B cell (primary cell): ENCODE measurements at regions not wholly inside any gene's neighbourhood (a gene's known extent, or its start where the extent isn't known, plus 50 kb on each side); places are given as distances from the start of the nearest gene placed in this dataset.

ENCODE experiments used
- ATAC-seq: fragments of 200-7000 bp; cut with Tn5 transposase; one replicate; pipeline ENCODE4 v1.10.0; 2021; ENCODE audit warnings: low read depth, mild to moderate bottlenecking, moderate number of reproducible peaks, moderate library complexity
- CTCF ChIA-PET: fragments of 350-600 bp; sonication (Branson Sonifier 250); formaldehyde crosslinking; loops from one replicate; lab custom pipeline; 2021; ENCODE audit warnings: antibody characterized with exemption, inconsistent platforms; lab: Charles Lee
- POLR2A ChIA-PET: fragments of 350-600 bp; sonication (Branson Sonifier 250); formaldehyde crosslinking; loops from one replicate; lab custom pipeline; 2021; ENCODE audit warnings: antibody characterized with exemption; lab: Charles Lee
- DNase-seq: peaks from one replicate; pipeline ENCODE4 v3.0.0; 2013
- H2AFZ ChIP-seq: 2 replicates; pipeline ENCODE4 v1.6.1; 2012; ENCODE audit warnings: mild to moderate bottlenecking, low read depth, low read length; ENCODE audit not compliant: insufficient read depth, poor library complexity, severe bottlenecking
- H3K27ac ChIP-seq, 2 donors: 1 replicate in 1 of 2; 2 replicates in 1 of 2; pipeline ENCODE4 v1.5.1; 2012 to 2013; ENCODE audit warnings: low read length in 2 of 2, mild to moderate bottlenecking in 2 of 2, moderate library complexity in 1 of 2
- H3K27me3 ChIP-seq, 4 experiments: fragments of 200-600 bp in 1 of 4; sonication (generic) in 1 of 4; replicated peaks in 1 of 4; 1 replicate in 2 of 4; 2 replicates in 2 of 4; pipeline versions ENCODE4 v1.6.1 to v1.7.0; 2013 to 2016; ENCODE audit warnings: low read length in 3 of 4, mild to moderate bottlenecking in 2 of 4, mixed read lengths in 1 of 4, moderate library complexity in 1 of 4; ENCODE audit not compliant: insufficient read depth in 4 of 4, control insufficient read depth in 3 of 4; ENCODE audit errors: control extremely low read depth in 1 of 4
- H3K36me3 ChIP-seq, 2 experiments: replicated peaks in 1 of 2; 1 replicate in 1 of 2; 2 replicates in 1 of 2; pipeline versions ENCODE4 v1.6.1 to v1.7.1; 2013; ENCODE audit warnings: low read length in 1 of 2; ENCODE audit not compliant: insufficient read depth in 2 of 2, control insufficient read depth in 1 of 2; ENCODE audit errors: control extremely low read depth in 1 of 2, extremely low read depth in 1 of 2
- H3K4me1 ChIP-seq, 2 donors: fragments of 200-600 bp in 1 of 2; sonication (generic) in 1 of 2; 1 replicate in 1 of 2; 2 replicates in 1 of 2; pipeline versions ENCODE4 v1.5.1 to v1.6.1; 2013 to 2017; ENCODE audit warnings: low read length in 2 of 2; ENCODE audit not compliant: control insufficient read depth in 2 of 2, insufficient read depth in 2 of 2
- H3K4me2 ChIP-seq: replicated peaks from 2 replicates; pipeline ENCODE3; 2012; ENCODE audit warnings: mild to moderate bottlenecking, low read depth, low read length; ENCODE audit not compliant: poor library complexity, severe bottlenecking
- H3K4me3 ChIP-seq, 5 experiments: fragments of 200-600 bp in 1 of 5; sonication (generic) in 1 of 5; 1 replicate in 3 of 5; 2 replicates in 2 of 5; pipeline versions ENCODE4 v1.5.1 to v1.7.0; 2011 to 2016; ENCODE audit warnings: low read length in 4 of 5, mild to moderate bottlenecking in 4 of 5, low read depth in 2 of 5, control low read depth in 1 of 5, moderate library complexity in 1 of 5; ENCODE audit not compliant: insufficient read depth in 1 of 5; ENCODE audit errors: control extremely low read depth in 1 of 5, extremely low read depth in 1 of 5
- H3K79me2 ChIP-seq: fragments of 200-600 bp; sonication (generic); one replicate; pipeline ENCODE4 v1.6.0; 2016; ENCODE audit warnings: low read length; ENCODE audit not compliant: control insufficient read depth, insufficient read depth
- H3K9ac ChIP-seq: fragments of 200-600 bp; sonication (generic); 2 replicates; pipeline ENCODE4 v1.6.1; 2017; ENCODE audit warnings: mild to moderate bottlenecking, low read length, moderate library complexity
- H3K9me3 ChIP-seq, 3 donors: one replicate each; pipeline versions ENCODE4 v1.6.1 to v1.7.1; 2013; ENCODE audit warnings: low read length in 2 of 3; ENCODE audit not compliant: control insufficient read depth in 2 of 3, insufficient read depth in 1 of 3; ENCODE audit errors: control extremely low read depth in 1 of 3
- H4K20me1 ChIP-seq: 2 replicates; pipeline ENCODE4 v1.6.0; 2012; ENCODE audit warnings: mild to moderate bottlenecking, low read length; ENCODE audit not compliant: insufficient read depth, control insufficient read depth, poor library complexity, severe bottlenecking
- H3K27ac Mint-ChIP-seq: one replicate; pipeline ENCODE4 v1.8.0; 2021; ENCODE audit warnings: mixed read lengths
- H3K27me3 Mint-ChIP-seq: one replicate; pipeline ENCODE4 v1.8.0; 2021; ENCODE audit warnings: mixed read lengths
- H3K4me1 Mint-ChIP-seq: one replicate; pipeline ENCODE4 v1.8.0; 2021; ENCODE audit warnings: mixed read lengths
- H3K4me3 Mint-ChIP-seq: one replicate; pipeline ENCODE4 v1.8.0; 2021; ENCODE audit warnings: mixed read lengths
- H3K9me3 Mint-ChIP-seq: one replicate; pipeline ENCODE4 v1.8.0; 2022; ENCODE audit warnings: mixed read lengths; ENCODE audit not compliant: insufficient read depth
- EZH2 ChIP-seq: IDR thresholded peaks from 2 replicates; pipeline ENCODE4 v1.6.1; 2012; ENCODE audit warnings: borderline replicate concordance, low read depth, mild to moderate bottlenecking, moderate library complexity, low read length; ENCODE audit not compliant: insufficient read depth, poor library complexity, severe bottlenecking
- WGBS: methylation state at CpG from one replicate; pipeline ENCODE4 v1.1.5; 2013; ENCODE audit warnings: missing lambda C conversion rate; ENCODE audit not compliant: insufficient coverage; 5-methylcytosine and 5-hydroxymethylcytosine counted together
- intact Hi-C: fragments of 100-400 bp; cut with micrococcal nuclease; formaldehyde crosslinking; loops from one replicate; pipeline ENCODE4 v1.10.0; 2022
- TF ChIP-seq, protein P1 (sequence below): fragments of 200-600 bp; IDR thresholded peaks from one replicate; pipeline ENCODE4 v1.8.0; 2022; ENCODE audit warnings: antibody characterized with exemption, mild to moderate bottlenecking

- H3K9me3 ChIP-seq = no peaks in the 10 kb centered on the region
- no peak overlapping the region for H3K4me3 Mint-ChIP-seq
- intact Hi-C loops = no loop called here
- no peak for ATAC-seq
- H3K9me3 Mint-ChIP-seq = no peaks in the 10 kb centered on the region
- no peaks in the 10 kb centered on the region for H3K36me3 ChIP-seq
- ChIA-PET POLR2A (no interaction called here), CTCF (interaction anchor here (1.5 kb wide), 1 partner anchor 15 kb away, joined by 3 read pairs; no protein-coding TSS in a partner anchor)
- TF ChIP-seq, protein P1, sequence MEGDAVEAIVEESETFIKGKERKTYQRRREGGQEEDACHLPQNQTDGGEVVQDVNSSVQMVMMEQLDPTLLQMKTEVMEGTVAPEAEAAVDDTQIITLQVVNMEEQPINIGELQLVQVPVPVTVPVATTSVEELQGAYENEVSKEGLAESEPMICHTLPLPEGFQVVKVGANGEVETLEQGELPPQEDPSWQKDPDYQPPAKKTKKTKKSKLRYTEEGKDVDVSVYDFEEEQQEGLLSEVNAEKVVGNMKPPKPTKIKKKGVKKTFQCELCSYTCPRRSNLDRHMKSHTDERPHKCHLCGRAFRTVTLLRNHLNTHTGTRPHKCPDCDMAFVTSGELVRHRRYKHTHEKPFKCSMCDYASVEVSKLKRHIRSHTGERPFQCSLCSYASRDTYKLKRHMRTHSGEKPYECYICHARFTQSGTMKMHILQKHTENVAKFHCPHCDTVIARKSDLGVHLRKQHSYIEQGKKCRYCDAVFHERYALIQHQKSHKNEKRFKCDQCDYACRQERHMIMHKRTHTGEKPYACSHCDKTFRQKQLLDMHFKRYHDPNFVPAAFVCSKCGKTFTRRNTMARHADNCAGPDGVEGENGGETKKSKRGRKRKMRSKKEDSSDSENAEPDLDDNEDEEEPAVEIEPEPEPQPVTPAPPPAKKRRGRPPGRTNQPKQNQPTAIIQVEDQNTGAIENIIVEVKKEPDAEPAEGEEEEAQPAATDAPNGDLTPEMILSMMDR = no peak
- TF ChIP-seq EZH2 = no peak
- DNase-seq = no peak
- WGBS = 100% methylated on average over 1 of the region's 13 CpGs
- H3K27me3 Mint-ChIP-seq = no peaks in the 10 kb centered on the region
- no peak overlapping the region for H3K9ac ChIP-seq
- no peak overlapping the region for H2AFZ ChIP-seq
- H4K20me1 ChIP-seq = no peaks in the 10 kb centered on the region
- no peak overlapping the region for H3K27ac Mint-ChIP-seq
- no peak overlapping the region for H3K4me3 ChIP-seq
- H3K27me3 ChIP-seq = no peaks in the 10 kb centered on the region
- no peaks in the 10 kb centered on the region for H3K79me2 ChIP-seq
- no peaks in the 10 kb centered on the region for H3K4me1 Mint-ChIP-seq
- H3K27ac ChIP-seq = no peak overlapping the region
- H3K4me1 ChIP-seq = no peaks in the 10 kb centered on the region
- no peak overlapping the region for H3K4me2 ChIP-seq
Observed at GRCh38 chr9:107409581-107410389, 79.8 kb downstream of the KLF4 start.

DNA sequence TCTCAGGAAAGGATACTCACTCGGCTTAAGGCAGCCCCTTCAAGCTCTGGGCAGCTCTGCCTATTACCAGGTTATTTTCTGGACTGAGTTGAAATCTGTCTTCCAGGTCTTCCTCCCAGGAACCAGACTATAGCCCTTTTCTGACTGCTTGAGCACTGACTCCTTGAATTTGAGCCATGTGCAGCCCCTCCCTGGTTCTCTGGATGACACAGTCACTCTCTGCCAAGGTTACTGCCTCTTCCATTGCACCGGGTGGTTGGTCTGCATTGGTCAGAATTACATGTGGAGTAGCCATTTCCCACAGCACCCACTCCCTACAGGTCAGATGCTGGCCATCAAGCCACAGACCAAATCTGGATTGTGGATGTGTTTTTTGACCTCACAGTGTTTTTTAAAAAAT lies 81.9 kb downstream of the KLF4 start:
- POLR2A ChIA-PET = no interaction called here
- no peak overlapping the region for H3K27ac Mint-ChIP-seq
- no peak overlapping the region for H2AFZ ChIP-seq
- H3K4me3 Mint-ChIP-seq = no peak overlapping the region
- H4K20me1 ChIP-seq = no peaks in the 10 kb centered on the region
- H3K9me3 ChIP-seq = no peaks in the 10 kb centered on the region
- no peak overlapping the region for H3K4me2 ChIP-seq
- H3K4me1 ChIP-seq = no peaks in the 10 kb centered on the region
- peaks cover 4% of the 10 kb centered on the region for H3K27me3 Mint-ChIP-seq
- no peaks in the 10 kb centered on the region for H3K4me1 Mint-ChIP-seq
- 83% methylated on average over 1 of the region's 2 CpGs for WGBS
- H3K9ac ChIP-seq = no peak overlapping the region
- H3K27me3 ChIP-seq = no peaks in the 10 kb centered on the region
- no peak overlapping the region for H3K4me3 ChIP-seq
- no peaks in the 10 kb centered on the region for H3K79me2 ChIP-seq
- intact Hi-C loops = no loop called here
- no peaks in the 10 kb centered on the region for H3K36me3 ChIP-seq
- no peak for DNase-seq
- ATAC-seq = no peak
- TF ChIP-seq, protein P1 = no peak
- no peak for TF ChIP-seq EZH2
- CTCF ChIA-PET = interaction anchor here (1.0 kb wide), 1 partner anchor 18 kb away, joined by 4 read pairs; no protein-coding TSS in a partner anchor
- H3K9me3 Mint-ChIP-seq = no peaks in the 10 kb centered on the region
- H3K27ac ChIP-seq = no peak overlapping the region
